PC-3 (cell line): ENCODE measurements at regions not wholly inside any gene's neighbourhood (a gene's known extent, or its start where the extent isn't known, plus 50 kb on each side); places are given as distances from the start of the nearest gene placed in this dataset.

Experiments used
- EZH2 ChIP-seq: fragments of 300-600 bp; sonication (generic); IDR thresholded peaks from one replicate; pipeline ENCODE4 v1.6.1; 2017; ENCODE audit warnings: antibody characterized with exemption, mild to moderate bottlenecking, low read length; ENCODE audit not compliant: unreplicated experiment
- TF ChIP-seq, protein P1 (sequence below): fragments of 300-600 bp; sonication (generic); conservative IDR thresholded peaks from 2 replicates; pipeline ENCODE4 v1.5.1; 2017; ENCODE audit warnings: antibody characterized with exemption, low read depth, mild to moderate bottlenecking, low read length

DNA sequence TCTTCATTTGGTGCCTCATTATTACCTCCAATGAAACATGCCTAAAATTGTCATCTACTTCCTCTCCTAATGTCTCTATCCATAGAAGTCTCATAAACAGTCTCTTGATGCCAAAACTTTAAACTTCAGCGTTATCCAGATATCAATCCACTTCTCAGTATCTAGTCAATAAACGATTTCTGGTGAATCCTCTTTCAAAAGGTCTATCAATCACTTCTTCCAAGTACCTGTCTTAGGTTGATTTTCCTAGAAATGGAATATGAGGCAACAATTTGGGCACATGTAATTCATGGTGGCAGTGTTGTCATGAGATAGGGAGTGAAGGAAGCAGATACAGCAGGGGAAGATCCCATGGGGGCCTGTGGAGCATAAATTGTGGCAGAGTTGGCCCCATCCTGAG is 348.5 kb upstream of the POU1F1 start:
- TF ChIP-seq, protein P1, sequence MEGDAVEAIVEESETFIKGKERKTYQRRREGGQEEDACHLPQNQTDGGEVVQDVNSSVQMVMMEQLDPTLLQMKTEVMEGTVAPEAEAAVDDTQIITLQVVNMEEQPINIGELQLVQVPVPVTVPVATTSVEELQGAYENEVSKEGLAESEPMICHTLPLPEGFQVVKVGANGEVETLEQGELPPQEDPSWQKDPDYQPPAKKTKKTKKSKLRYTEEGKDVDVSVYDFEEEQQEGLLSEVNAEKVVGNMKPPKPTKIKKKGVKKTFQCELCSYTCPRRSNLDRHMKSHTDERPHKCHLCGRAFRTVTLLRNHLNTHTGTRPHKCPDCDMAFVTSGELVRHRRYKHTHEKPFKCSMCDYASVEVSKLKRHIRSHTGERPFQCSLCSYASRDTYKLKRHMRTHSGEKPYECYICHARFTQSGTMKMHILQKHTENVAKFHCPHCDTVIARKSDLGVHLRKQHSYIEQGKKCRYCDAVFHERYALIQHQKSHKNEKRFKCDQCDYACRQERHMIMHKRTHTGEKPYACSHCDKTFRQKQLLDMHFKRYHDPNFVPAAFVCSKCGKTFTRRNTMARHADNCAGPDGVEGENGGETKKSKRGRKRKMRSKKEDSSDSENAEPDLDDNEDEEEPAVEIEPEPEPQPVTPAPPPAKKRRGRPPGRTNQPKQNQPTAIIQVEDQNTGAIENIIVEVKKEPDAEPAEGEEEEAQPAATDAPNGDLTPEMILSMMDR = no peak
- TF ChIP-seq EZH2 = no peak
